ENCODE measurements at regions not wholly inside any gene's neighbourhood (a gene's known extent, or its start where the extent isn't known, plus 50 kb on each side); places are given as distances from the start of the nearest gene placed in this dataset.

DNA sequence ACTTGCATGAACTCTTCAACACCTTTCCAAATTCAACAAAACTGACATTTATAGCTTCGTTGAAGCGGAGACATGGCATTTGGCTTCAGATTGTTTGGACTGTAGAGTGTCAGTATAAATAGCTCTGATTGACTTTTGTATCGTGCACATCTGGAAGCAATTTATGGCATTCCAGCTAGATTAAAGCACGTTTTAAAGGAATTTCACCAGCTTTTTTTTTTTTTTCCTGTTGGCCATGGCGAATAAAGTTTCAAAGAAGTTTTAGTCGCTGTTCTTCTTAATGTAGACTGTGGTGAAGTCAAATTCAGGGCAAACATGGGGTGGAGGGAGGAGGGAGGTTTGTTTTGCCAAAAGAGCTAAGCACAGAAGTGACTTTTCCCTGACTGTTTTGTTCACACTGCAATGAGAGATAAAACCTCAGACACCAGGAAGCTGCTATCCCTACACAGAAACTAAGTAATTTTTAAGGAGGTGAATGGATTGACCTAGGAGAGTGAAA lies 391.0 kb upstream of the RARB start:
- TF ChIP-seq EZH2 (IDR thresholded peaks at IDR 0.05; ENCODE audit: insufficient read depth, poor library complexity, severe bottlenecking) (no peak), EZH2phosphoT487 (IDR thresholded peaks at IDR 0.05; ENCODE audit: insufficient read depth, low read depth) (no peak)

All from GM23248 (cell line).